H4 (cell line): ENCODE measurements at regions not wholly inside any gene's neighbourhood (a gene's known extent, or its start where the extent isn't known, plus 50 kb on each side); places are given as distances from the start of the nearest gene placed in this dataset.

Experiments used
- DNase-seq: peaks from one replicate; pipeline ENCODE4 v3.0.0-alpha.2; 2015; ENCODE audit warnings: low spot score

GRCh38 chr2:173589604-173590275 lies 235.1 kb downstream of the CDCA7 start:
- no peak for DNase-seq

GRCh38 chr2:173590276-173590861 lies 235.7 kb downstream of the CDCA7 start:
- peak; percentile 87 for DNase-seq

- no peak for DNase-seq
These were observed 238.4 kb downstream of the CDCA7 start for GRCh38 chr2:173593109-173593508.

- no peak for DNase-seq
These were observed 241.6 kb downstream of the CDCA7 start for GRCh38 chr2:173596244-173596643.

GRCh38 chr2:173598525-173598924 lies 243.9 kb downstream of the CDCA7 start:
- DNase-seq = no peak

GRCh38 chr2:173599821-173600359 lies 245.2 kb downstream of the CDCA7 start:
- no peak for DNase-seq

GRCh38 chr2:173602153-173602795 lies 247.6 kb downstream of the CDCA7 start:
- DNase-seq = no peak

- DNase-seq = no peak
These were observed 251.3 kb downstream of the CDCA7 start for GRCh38 chr2:173605994-173606393.

- no peak for DNase-seq
These were observed 252.1 kb downstream of the CDCA7 start for GRCh38 chr2:173606619-173607248.

GRCh38 chr2:173607606-173608311 lies 253.1 kb downstream of the CDCA7 start:
- DNase-seq = no peak

- DNase-seq = no peak
These were observed 256.4 kb downstream of the CDCA7 start for GRCh38 chr2:173611121-173611520.

- DNase-seq = no peak
These were observed 257.7 kb downstream of the CDCA7 start for GRCh38 chr2:173612354-173612753.

GRCh38 chr2:173613386-173613785 lies 258.7 kb downstream of the CDCA7 start:
- no peak for DNase-seq

GRCh38 chr2:173614265-173614930 lies 259.7 kb downstream of the CDCA7 start:
- no peak for DNase-seq

GRCh38 chr2:173623438-173624319 lies 269.0 kb downstream of the CDCA7 start:
- DNase-seq = no peak

GRCh38 chr2:173625315-173625714 lies 270.6 kb downstream of the CDCA7 start:
- DNase-seq = no peak

GRCh38 chr2:173629076-173629475 lies 274.4 kb downstream of the CDCA7 start:
- DNase-seq = no peak

GRCh38 chr2:173630425-173631126 lies 275.9 kb downstream of the CDCA7 start:
- DNase-seq = no peak

GRCh38 chr2:173631127-173631460 lies 276.4 kb downstream of the CDCA7 start:
- peak; percentile 19 for DNase-seq

- DNase-seq = peak; percentile 13
These were observed 289.5 kb downstream of the CDCA7 start for GRCh38 chr2:173644146-173644545.
